ENCODE measurements at regions not wholly inside any gene's neighbourhood (a gene's known extent, or its start where the extent isn't known, plus 50 kb on each side); places are given as distances from the start of the nearest gene placed in this dataset.
A peak's percentile ranks its signal among the peaks of the same experiment; 100 is the strongest.
"Not testable (repeated sequence)": the region's sequence is repeated elsewhere in the genome, so short reads cannot be mapped to it uniquely, and the experiment has no call there.

GRCh38 chr2:150135223-150135883 is 352.1 kb downstream of the RND3 start:
- no peak for DNase-seq (ENCODE audit: low spot score)

DNA sequence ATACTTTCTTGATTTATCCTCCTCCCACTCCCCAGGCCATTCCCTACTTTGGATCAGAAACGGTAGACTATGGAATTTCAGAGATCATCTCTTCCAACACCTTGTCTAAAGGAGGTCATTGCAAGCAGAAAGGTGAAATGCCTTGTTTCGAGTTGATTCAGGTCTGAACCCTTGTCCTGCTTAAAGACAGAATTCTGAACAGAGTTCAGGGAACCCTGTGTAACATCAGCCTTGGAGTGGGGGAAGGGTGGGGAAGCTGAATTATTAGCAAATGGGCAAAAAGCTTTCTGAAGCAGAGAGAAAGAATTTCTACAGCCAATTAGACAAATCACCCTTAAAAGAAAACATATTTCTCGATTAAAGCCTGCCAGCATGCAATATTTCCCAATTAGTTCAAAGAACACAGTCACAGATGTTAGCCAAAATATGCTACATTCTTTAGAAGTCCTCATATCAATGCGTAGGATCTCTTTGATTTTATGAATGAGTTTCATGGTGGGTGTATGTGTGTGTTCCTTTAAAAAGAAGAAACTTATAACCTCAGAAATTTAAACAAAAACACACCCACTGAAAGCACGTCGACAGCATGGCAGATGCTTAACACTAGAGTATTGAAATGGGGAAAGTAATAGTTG is 353.1 kb downstream of the RND3 start:
- DNase-seq (ENCODE audit: low spot score) = no peak

DNA sequence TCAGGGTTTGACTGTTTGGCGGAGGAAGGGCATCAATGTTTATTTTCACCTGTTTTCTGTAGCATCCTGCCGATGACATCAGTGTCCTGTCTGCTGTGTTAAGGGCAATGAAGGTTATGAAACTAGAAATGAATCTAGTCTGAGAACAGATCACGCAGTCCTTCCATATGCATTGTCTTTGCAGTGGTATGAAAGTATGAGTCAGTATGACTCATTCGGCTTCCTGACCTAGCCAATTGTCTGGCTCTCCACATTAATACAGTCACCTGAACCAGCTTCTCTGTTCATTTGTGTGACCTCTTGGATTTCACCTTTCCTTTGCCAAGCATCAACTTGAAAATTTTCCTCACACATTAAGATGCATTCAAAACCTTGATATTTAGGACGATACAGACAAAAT is 353.8 kb downstream of the RND3 start:
- peak; percentile 52 for DNase-seq (ENCODE audit: low spot score)

GRCh38 chr2:150129921-150130575 is 357.4 kb downstream of the RND3 start:
- no peak for DNase-seq (ENCODE audit: low spot score)

DNA sequence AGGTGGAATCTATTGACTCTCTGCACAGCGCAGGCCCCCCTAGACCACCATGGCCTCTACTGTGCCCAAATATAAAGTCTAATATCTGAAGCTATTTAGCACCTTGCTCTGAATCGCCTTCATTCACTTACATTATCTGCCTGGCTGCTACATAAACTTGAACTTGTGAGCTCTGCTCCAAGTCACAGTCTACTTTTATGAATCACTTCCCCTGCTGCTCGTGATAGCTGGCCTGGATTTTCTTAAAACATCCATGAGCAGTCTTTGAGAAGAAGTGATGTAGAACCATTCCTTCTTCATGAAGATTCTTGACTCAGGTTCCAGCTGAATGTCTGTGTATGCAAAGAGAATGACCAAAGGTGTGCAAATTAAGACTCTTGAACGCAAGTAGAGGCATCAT is 359.5 kb downstream of the RND3 start:
- no peak for DNase-seq (ENCODE audit: low spot score)

GRCh38 chr2:150127346-150127990 is 360.0 kb downstream of the RND3 start:
- DNase-seq (ENCODE audit: low spot score) = no peak

GRCh38 chr2:150126839-150127238 is 360.6 kb downstream of the RND3 start:
- DNase-seq (ENCODE audit: low spot score) = no peak

GRCh38 chr2:150126143-150126740 is 361.2 kb downstream of the RND3 start:
- no peak for DNase-seq (ENCODE audit: low spot score)

DNA sequence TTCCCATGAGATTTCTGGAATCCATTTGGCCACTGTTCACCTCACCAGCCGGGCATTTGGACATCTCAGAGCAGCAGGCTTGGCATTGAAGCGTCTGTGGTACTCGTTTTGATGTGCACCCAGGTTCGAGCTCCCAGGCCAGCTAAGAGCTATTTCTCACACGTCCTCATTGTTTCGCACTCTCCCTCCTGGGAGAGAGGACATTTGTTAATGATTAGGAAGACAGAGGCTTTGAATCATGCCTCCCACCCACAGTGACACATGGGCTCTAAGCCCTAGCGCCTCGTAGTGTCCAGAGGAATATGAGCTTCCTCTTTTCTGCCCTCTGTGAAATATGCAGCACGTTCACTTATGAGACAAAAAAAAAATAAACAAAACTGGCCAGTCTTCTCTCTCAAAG is 361.8 kb downstream of the RND3 start:
- peak; percentile 26 for DNase-seq (ENCODE audit: low spot score)

DNA sequence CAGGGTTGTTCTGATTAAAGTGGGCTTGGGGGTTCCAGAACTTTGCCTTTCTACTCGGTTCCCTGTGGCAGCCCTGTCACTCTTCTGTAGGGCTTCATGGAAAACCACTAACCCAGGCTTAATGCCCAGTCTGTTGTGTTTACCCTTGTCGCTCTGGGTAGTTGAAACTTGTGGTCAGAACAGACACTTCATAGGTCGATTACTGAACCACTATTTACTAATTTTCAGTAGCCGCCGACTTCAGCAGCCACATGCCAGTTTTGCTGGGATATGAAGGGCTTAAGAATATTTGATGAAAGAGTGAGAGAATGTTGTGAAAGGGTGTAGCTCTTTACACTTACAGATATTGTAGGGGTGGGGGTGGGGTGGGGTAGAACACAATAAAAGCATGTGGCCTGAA is 362.3 kb downstream of the RND3 start:
- peak; percentile 25 for DNase-seq (ENCODE audit: low spot score)

DNA sequence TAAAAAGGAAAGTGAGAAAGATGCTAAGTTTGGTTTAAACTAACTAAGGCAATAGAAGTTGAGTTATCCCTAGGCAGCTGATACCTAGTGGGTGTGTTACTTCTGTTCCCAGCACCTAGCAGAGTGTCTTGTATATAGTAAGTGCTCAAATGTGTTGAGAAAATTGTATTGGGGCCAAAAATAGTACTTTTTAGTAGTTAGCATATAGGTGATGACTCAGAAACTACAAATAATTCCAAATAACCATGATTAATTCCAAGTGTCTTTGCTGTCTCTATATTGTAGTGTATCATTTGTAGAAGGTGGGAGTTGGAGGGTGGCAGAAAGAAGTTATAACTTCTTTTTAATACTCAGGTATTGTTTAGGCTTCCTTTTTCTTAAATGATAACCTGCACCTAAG is 362.7 kb downstream of the RND3 start:
- DNase-seq (ENCODE audit: low spot score) = no peak

GRCh38 chr2:150122871-150123613 is 364.4 kb downstream of the RND3 start:
- no peak for DNase-seq (ENCODE audit: low spot score)

GRCh38 chr2:150122156-150122555 is 365.3 kb downstream of the RND3 start:
- DNase-seq (ENCODE audit: low spot score) = no peak

DNA sequence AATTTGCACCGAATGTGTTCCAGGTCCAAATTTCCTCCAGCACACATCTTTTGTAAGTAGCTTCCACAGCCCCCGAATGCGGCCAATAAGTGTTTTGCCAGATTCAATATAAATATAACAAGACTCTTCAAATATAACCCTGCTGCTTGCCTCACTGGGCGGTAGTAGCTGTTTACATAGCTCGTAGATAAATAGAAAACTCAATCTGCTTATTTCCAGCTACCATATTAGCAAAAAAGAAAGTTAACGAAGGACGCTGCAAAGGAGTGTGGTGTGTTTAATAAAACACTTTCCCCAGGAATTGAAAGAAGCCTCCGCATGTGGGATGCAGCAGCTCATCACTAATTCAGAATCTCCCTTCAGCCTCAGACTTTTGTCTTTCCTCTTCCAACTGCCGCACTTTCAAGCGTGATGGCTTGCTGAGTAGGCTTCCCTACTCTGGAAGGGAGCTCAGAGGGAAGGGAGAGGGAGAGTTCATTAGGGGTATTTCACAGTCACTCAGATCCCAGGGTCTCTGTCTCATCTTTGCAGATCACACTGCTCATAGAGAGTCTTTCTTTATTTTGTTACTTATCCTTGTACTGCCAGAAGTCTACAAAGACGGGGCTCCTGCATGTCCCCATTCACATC is 367.0 kb downstream of the RND3 start:
- DNase-seq (ENCODE audit: low spot score) = no peak

DNA sequence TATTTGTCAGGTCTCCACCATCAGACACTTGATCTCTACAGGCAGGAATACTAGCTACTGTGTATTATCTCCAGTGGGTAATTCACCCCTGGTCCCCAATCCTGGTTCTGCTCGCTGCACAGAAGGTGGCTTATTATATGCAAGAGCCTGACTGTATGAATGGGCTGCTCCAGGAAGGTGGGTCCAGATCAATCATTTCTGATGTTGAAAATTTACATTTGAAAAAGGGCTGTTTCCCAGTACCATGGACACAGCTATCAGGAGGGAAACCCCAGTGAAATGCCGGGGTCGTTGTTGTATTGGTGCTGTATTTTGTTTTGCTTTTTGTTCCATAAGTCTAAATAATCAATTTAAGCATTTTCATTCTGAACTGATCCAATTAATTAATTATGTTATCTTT is 367.6 kb downstream of the RND3 start:
- DNase-seq (ENCODE audit: low spot score) = no peak

- DNase-seq (ENCODE audit: low spot score) = not testable (repeated sequence)
Observed at GRCh38 chr2:150114089-150114488, 373.4 kb downstream of the RND3 start.

- no peak for DNase-seq (ENCODE audit: low spot score)
Observed at GRCh38 chr2:150110548-150110947, 376.9 kb downstream of the RND3 start.

DNA sequence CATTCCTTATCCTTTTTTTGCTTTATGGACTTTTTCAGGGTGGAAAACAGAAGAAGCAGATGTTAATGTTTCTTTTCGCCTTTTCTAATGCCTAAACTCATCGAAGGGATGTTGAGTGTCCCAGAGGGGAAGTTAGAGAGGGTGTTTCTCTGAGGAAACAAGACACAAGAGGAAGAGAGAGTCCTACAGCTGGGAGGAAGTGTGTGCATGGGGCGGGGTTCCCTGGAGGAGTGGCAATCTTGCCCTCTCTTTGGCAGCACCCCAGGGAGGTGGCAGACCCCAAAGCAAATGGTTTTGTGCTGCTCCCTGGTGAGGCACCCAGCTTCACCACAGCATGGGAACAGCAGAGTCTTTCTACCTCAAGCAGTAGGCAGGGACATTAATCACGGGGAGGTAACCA is 377.6 kb downstream of the RND3 start:
- DNase-seq (ENCODE audit: low spot score) = no peak

GRCh38 chr2:150109028-150109427 is 378.4 kb downstream of the RND3 start:
- DNase-seq (ENCODE audit: low spot score) = no peak

DNA sequence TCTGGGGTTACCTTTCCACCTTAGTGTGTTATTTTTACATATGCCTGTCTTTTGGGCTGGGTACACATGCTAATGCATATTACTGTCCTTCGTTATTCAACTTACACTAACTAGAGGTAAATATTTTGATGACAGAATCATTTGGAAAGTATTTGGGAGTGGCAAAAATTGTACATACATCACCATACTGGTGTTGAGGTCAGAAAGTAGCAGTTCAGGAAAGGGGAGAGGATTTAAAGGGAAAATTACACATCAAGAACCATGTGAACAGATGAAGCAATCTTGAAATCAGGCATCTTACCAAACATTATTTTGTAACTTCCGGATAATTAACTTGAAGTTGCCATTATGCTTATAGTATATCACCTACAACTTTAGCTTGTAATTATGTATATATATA is 379.7 kb downstream of the RND3 start:
- DNase-seq (ENCODE audit: low spot score) = no peak

- DNase-seq (ENCODE audit: low spot score) = no peak
Observed at GRCh38 chr2:150107170-150107569, 380.3 kb downstream of the RND3 start.

Data from AG08396 (cell line).